GM06990 (cell line): ENCODE measurements at regions not wholly inside any gene's neighbourhood (a gene's known extent, or its start where the extent isn't known, plus 50 kb on each side); places are given as distances from the start of the nearest gene placed in this dataset.

Experiments used
- DNase-seq: peaks from one replicate; pipeline ENCODE4 v3.0.0-alpha.2; 2011; ENCODE audit not compliant: insufficient read length; ENCODE audit errors: extremely low read depth
- H3K27me3 ChIP-seq: replicated peaks from 2 replicates; pipeline ENCODE4 v1.6.0; 2011; ENCODE audit warnings: low read length; ENCODE audit not compliant: control insufficient read depth, insufficient read depth
- H3K36me3 ChIP-seq: 2 replicates; pipeline ENCODE4 v1.5.1; 2011; ENCODE audit warnings: low read length; ENCODE audit not compliant: control insufficient read depth, insufficient read depth
- H3K4me3 ChIP-seq: replicated peaks from 2 replicates; pipeline ENCODE4 v1.5.1; 2011; ENCODE audit warnings: low read depth, mild to moderate bottlenecking, control low read depth, low read length
- TF ChIP-seq, protein P1 (sequence below): IDR thresholded peaks from 2 replicates; pipeline ENCODE4 v1.5.1; 2011; ENCODE audit warnings: low read length, control low read depth, mild to moderate bottlenecking, inconsistent platforms; ENCODE audit not compliant: insufficient read depth, poor library complexity, severe bottlenecking

DNA sequence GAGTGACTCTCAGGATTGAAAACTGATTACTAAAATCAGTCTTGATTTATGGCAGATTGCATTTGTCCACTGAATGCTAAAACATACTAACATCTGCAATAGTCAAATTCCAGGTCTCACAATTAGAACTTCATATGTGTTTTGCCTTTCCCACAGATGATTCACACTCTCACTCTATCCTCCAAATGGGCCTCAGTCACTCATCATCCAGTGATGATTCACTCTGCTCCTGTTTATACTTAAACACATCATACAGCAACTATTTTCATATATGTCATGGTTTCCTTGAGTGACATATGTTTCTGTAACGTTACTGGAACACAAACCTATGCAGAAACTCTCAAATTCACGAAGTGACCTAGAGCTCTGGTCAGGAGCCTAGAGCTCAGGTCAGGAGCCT, 512.9 kb downstream of the HINT1 start:
- no peaks in the 10 kb centered on the region for H3K27me3 ChIP-seq
- no peak for DNase-seq
- no peak overlapping the region for H3K4me3 ChIP-seq
- TF ChIP-seq, protein P1, sequence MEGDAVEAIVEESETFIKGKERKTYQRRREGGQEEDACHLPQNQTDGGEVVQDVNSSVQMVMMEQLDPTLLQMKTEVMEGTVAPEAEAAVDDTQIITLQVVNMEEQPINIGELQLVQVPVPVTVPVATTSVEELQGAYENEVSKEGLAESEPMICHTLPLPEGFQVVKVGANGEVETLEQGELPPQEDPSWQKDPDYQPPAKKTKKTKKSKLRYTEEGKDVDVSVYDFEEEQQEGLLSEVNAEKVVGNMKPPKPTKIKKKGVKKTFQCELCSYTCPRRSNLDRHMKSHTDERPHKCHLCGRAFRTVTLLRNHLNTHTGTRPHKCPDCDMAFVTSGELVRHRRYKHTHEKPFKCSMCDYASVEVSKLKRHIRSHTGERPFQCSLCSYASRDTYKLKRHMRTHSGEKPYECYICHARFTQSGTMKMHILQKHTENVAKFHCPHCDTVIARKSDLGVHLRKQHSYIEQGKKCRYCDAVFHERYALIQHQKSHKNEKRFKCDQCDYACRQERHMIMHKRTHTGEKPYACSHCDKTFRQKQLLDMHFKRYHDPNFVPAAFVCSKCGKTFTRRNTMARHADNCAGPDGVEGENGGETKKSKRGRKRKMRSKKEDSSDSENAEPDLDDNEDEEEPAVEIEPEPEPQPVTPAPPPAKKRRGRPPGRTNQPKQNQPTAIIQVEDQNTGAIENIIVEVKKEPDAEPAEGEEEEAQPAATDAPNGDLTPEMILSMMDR, result no peak
- H3K36me3 ChIP-seq, result no peaks in the 10 kb centered on the region

DNA sequence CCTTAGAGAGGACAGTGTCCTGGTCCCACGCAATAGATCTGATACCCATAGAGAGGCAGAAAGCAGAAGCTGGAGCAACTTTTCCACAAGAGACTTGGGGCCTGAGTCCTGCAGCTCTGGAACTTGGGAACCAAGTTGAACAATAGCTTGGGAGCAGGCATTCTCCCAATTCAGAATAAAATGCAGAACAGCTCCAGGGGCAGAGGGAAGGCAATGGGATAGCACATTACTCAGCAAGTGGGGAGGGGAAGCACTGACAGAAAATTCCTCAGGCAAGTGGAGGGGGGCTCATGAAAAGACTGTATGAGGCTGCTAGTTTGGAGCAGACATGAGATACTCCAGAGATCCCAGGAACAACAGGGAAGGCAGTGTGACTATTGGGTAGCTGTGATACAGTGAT, 513.6 kb downstream of the HINT1 start:
- TF ChIP-seq, protein P1, result no peak
- Histone ChIP-seq H3K4me3 (no peak overlapping the region), H3K27me3 (no peaks in the 10 kb centered on the region), H3K36me3 (no peaks in the 10 kb centered on the region)
- no peak for DNase-seq

DNA sequence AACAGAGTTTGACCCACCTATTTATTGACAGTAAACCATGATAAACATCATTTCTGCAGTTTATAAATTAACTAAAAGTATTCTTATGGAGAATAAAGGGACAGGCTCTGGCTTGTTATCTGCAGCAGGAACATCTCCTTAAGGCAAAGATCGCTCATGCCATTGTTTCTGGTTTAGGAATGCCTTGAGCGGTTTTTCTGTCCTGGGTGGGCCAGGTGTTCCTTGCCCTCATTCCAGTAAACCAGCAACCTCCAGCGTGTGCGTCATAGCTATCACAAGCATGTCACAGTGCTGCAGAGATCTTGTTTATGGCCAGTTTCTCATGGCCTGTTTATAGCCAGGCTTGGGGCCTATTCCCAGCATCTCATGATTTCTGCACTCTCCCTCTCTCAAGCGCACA, 521.7 kb downstream of the HINT1 start:
- Histone ChIP-seq H3K4me3 (no peak overlapping the region), H3K36me3 (no peaks in the 10 kb centered on the region), H3K27me3 (no peaks in the 10 kb centered on the region)
- DNase-seq, result no peak
- TF ChIP-seq, protein P1, result no peak

DNA sequence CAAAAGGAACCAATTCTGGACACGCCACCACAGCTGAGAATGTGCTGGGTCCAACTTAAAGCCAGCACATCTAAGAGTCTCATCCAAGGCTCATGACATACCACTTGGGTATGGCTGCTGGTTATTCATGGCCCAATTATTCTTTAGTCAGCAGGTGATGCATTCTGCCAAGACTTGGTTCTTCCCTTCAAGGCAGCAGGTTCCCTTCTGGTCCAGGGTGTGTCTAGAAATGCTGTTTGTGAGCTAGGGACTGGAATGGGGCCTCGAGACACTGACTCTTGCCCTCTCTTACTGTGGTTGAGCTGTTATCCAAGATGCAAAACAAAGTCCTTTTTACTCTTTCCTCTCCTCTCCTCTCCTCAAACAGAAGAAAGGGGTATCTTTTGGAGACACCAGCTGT, 522.6 kb downstream of the HINT1 start:
- TF ChIP-seq, protein P1, result no peak
- H3K4me3 ChIP-seq, result no peak overlapping the region
- no peaks in the 10 kb centered on the region for H3K27me3 ChIP-seq
- H3K36me3 ChIP-seq, result no peaks in the 10 kb centered on the region
- DNase-seq, result no peak

DNA sequence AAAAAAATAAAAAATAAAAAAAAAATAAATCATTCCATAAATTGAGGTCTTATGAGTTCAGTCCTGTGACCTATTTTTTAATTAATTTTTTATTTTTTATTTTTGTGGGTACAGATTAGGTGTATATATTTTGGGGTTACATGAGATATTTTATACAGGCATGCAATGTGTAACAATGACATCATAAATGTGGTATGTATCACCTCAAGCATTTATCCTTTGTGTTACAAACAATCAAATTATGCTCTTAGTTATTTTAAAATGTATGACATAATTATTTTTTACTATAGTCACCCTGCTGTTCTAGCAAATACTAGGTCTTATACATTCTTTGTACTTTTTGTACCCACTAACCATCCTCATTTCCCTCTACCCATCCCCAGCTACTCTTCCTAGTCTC, 537.9 kb downstream of the HINT1 start:
- TF ChIP-seq, protein P1, result no peak
- H3K4me3 ChIP-seq, result no peak overlapping the region
- H3K27me3 ChIP-seq, result no peaks in the 10 kb centered on the region
- H3K36me3 ChIP-seq, result no peaks in the 10 kb centered on the region
- DNase-seq, result no peak

DNA sequence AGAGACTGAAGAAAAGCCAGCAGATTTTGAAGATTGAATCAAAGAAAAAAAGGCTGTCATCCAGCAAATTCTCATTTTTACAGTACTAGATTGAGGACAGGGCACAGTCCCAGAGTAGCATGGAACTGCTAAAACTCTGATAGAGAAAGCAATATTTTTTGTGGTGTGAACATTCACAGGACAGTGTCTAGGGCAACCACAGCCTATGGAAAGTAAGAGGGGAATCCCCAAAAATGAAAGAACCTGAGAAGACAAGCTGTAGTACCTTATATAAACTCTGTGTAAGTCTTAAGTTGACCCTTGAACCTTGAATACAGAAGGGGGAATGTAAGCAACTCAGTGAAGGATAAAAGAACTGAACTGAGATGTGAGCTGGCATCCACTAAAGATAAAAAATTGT, 540.3 kb downstream of the HINT1 start:
- no peak for DNase-seq
- Histone ChIP-seq H3K27me3 (no peaks in the 10 kb centered on the region), H3K4me3 (no peak overlapping the region), H3K36me3 (no peaks in the 10 kb centered on the region)
- TF ChIP-seq, protein P1, result no peak
